ENCODE measurements at regions not wholly inside any gene's neighbourhood (a gene's known extent, or its start where the extent isn't known, plus 50 kb on each side); places are given as distances from the start of the nearest gene placed in this dataset.

DNA sequence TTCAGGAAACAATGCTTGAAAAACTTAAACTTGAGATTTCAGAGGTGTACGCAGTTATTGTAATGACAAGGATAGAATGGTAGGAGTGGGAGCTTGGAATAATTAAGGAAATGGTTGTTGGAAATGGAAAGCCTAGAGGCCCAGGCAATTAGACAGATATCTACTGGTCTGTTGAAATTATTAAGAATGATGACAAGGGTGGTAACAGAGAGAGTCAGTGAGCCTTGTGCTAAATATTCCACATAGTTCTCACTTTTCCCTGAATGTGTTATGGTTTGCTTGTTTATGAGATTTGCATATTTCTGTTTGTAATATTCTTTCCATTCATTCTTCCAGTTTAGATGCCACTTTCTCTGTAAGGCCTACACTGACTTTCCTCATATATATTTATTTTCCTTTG lies 66.0 kb upstream of the ATP2B1 start:
- Histone ChIP-seq H3K4me2 (ENCODE audit: low read depth, low read length, poor library complexity, severe bottlenecking) (no peak overlapping the region), H3K27me3 (ENCODE audit: low read length) (no peaks in the 10 kb centered on the region), H4K20me1 (ENCODE audit: low read depth, low read length) (no peaks in the 10 kb centered on the region), H3K9me3 (ENCODE audit: insufficient read depth, low read length) (no peaks in the 10 kb centered on the region), H3K4me3 (ENCODE audit: insufficient read depth, low read length, poor library complexity, severe bottlenecking) (no peak overlapping the region), H3K9me2 (replicated peaks; ENCODE audit: insufficient read depth, low read length) (no peaks in the 10 kb centered on the region), H2AFZ (ENCODE audit: low read depth, low read length, severe bottlenecking) (no peak overlapping the region), H3K9ac (ENCODE audit: low read length) (no peak overlapping the region), H3K36me3 (ENCODE audit: low read length) (no peaks in the 10 kb centered on the region), H3K79me2 (ENCODE audit: insufficient read depth, low read length) (no peaks in the 10 kb centered on the region), H3K27ac (ENCODE audit: low read depth, low read length) (no peak overlapping the region), H3F3A (ENCODE audit: insufficient read depth) (no peaks in the 10 kb centered on the region)
- TF ChIP-seq, protein P1, sequence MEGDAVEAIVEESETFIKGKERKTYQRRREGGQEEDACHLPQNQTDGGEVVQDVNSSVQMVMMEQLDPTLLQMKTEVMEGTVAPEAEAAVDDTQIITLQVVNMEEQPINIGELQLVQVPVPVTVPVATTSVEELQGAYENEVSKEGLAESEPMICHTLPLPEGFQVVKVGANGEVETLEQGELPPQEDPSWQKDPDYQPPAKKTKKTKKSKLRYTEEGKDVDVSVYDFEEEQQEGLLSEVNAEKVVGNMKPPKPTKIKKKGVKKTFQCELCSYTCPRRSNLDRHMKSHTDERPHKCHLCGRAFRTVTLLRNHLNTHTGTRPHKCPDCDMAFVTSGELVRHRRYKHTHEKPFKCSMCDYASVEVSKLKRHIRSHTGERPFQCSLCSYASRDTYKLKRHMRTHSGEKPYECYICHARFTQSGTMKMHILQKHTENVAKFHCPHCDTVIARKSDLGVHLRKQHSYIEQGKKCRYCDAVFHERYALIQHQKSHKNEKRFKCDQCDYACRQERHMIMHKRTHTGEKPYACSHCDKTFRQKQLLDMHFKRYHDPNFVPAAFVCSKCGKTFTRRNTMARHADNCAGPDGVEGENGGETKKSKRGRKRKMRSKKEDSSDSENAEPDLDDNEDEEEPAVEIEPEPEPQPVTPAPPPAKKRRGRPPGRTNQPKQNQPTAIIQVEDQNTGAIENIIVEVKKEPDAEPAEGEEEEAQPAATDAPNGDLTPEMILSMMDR (IDR thresholded peaks at IDR 0.05; ENCODE audit: insufficient read depth, low read length, poor library complexity, severe bottlenecking): no peak
- TF ChIP-seq EZH2phosphoT487 (conservative IDR thresholded peaks at IDR 0.05; ENCODE audit: low read length): no peak

DNA sequence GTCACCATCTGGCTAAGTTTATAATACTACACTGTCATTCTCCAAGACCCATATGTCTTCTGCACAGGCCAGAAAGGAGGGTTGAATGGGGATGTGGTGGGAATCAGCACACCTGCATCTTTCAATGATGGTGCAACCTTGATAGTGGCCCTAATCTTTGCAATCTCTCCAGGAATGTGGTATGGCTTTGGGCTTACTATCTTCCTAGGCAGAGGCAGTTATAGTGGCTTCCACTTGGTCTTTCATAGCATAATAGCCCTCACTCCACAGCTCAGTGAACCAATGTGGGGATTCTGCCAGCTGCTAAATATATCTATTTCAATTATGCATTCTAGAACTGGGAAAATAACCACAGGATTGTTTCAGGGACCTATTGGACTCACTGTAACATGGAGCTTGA lies 61.8 kb upstream of the ATP2B1 start:
- Histone ChIP-seq H3K9ac (ENCODE audit: low read length) (no peak overlapping the region), H2AFZ (ENCODE audit: low read depth, low read length, severe bottlenecking) (no peak overlapping the region), H3F3A (ENCODE audit: insufficient read depth) (no peaks in the 10 kb centered on the region), H3K27me3 (ENCODE audit: low read length) (no peaks in the 10 kb centered on the region), H3K36me3 (ENCODE audit: low read length) (no peaks in the 10 kb centered on the region), H3K79me2 (ENCODE audit: insufficient read depth, low read length) (no peaks in the 10 kb centered on the region), H3K9me3 (ENCODE audit: insufficient read depth, low read length) (no peaks in the 10 kb centered on the region), H4K20me1 (ENCODE audit: low read depth, low read length) (no peaks in the 10 kb centered on the region), H3K9me2 (replicated peaks; ENCODE audit: insufficient read depth, low read length) (no peaks in the 10 kb centered on the region), H3K27ac (ENCODE audit: low read depth, low read length) (no peak overlapping the region), H3K4me2 (ENCODE audit: low read depth, low read length, poor library complexity, severe bottlenecking) (no peak overlapping the region), H3K4me3 (ENCODE audit: insufficient read depth, low read length, poor library complexity, severe bottlenecking) (no peak overlapping the region)
- TF ChIP-seq, protein P1 (IDR thresholded peaks at IDR 0.05; ENCODE audit: insufficient read depth, low read length, poor library complexity, severe bottlenecking): no peak
- no peak for TF ChIP-seq EZH2phosphoT487 (conservative IDR thresholded peaks at IDR 0.05; ENCODE audit: low read length)

DNA sequence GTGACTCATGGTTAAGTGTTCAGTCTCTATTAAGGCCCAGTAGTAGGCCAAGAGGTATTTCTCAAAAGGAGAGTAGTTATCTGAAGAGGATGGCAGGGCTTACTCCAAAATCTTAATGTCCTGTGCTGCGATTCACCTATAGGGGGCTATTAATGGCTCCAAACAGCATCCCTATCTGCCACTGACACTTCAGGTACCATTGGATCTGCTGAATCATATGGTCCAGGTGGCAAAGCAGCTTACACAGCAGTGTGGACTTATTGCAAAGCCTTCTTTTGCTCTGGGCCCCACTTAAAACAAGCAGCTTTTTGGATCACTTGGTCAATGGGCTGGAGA lies 60.8 kb upstream of the ATP2B1 start:
- Histone ChIP-seq H3K4me2 (ENCODE audit: low read depth, low read length, poor library complexity, severe bottlenecking) (no peak overlapping the region), H3K27me3 (ENCODE audit: low read length) (no peaks in the 10 kb centered on the region), H3K27ac (ENCODE audit: low read depth, low read length) (no peak overlapping the region), H3K79me2 (ENCODE audit: insufficient read depth, low read length) (no peaks in the 10 kb centered on the region), H3K36me3 (ENCODE audit: low read length) (no peaks in the 10 kb centered on the region), H2AFZ (ENCODE audit: low read depth, low read length, severe bottlenecking) (no peak overlapping the region), H3K9me2 (replicated peaks; ENCODE audit: insufficient read depth, low read length) (no peaks in the 10 kb centered on the region), H3F3A (ENCODE audit: insufficient read depth) (no peaks in the 10 kb centered on the region), H3K9me3 (ENCODE audit: insufficient read depth, low read length) (no peaks in the 10 kb centered on the region), H3K4me3 (ENCODE audit: insufficient read depth, low read length, poor library complexity, severe bottlenecking) (no peak overlapping the region), H3K9ac (ENCODE audit: low read length) (no peak overlapping the region), H4K20me1 (ENCODE audit: low read depth, low read length) (no peaks in the 10 kb centered on the region)
- no peak for TF ChIP-seq EZH2phosphoT487 (conservative IDR thresholded peaks at IDR 0.05; ENCODE audit: low read length)

DNA sequence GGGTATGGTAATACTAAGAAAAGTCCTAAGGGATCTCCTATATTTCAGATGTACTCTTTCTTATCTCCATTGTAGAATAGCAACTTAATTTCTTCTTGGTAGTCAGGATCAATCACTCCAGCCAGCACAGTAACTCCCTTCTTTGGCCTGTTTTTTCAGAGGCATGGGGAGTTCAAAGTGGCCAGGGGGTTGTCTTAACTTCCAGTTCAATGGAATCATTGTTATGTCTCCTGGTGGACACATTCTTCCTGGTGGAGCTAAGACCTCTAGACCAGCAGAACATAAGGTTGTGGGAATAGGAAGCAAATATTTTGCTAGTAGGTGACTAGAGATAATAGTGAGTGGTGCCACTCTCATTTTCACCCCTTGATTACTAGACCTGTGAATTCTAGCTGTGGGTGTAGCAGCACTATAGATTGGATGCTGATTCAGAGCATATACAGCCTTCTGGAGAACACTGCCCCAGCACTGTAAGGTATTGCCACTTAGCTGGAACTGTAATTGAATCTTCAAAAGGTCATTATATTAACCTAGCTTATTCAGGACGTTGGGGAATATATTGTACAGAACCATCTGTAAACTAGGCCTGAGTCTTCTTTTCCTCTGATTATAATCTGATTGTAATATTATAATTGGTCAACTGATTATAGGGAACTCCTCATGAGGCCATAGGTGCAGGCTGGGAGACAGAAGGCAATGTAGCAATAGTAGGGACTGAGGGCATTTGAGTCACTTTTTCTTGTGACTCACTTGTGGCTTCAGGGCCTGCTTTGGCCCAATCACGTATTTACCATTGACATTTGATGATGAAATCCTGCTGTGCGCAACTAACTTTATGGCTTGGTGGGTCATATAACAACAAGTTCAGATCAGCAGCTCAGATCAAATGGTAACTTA lies 60.2 kb upstream of the ATP2B1 start:
- Histone ChIP-seq H3K9me3 (ENCODE audit: insufficient read depth, low read length) (no peaks in the 10 kb centered on the region), H3K9me2 (replicated peaks; ENCODE audit: insufficient read depth, low read length) (no peaks in the 10 kb centered on the region), H3K27me3 (ENCODE audit: low read length) (no peaks in the 10 kb centered on the region), H4K20me1 (ENCODE audit: low read depth, low read length) (no peaks in the 10 kb centered on the region), H3K4me3 (ENCODE audit: insufficient read depth, low read length, poor library complexity, severe bottlenecking) (no peak overlapping the region), H3K79me2 (ENCODE audit: insufficient read depth, low read length) (no peaks in the 10 kb centered on the region), H3K27ac (ENCODE audit: low read depth, low read length) (no peak overlapping the region), H3K9ac (ENCODE audit: low read length) (no peak overlapping the region), H2AFZ (ENCODE audit: low read depth, low read length, severe bottlenecking) (no peak overlapping the region), H3F3A (ENCODE audit: insufficient read depth) (no peaks in the 10 kb centered on the region), H3K4me2 (ENCODE audit: low read depth, low read length, poor library complexity, severe bottlenecking) (no peak overlapping the region), H3K36me3 (ENCODE audit: low read length) (no peaks in the 10 kb centered on the region)
- TF ChIP-seq EZH2phosphoT487 (conservative IDR thresholded peaks at IDR 0.05; ENCODE audit: low read length): no peak
- TF ChIP-seq, protein P1 (IDR thresholded peaks at IDR 0.05; ENCODE audit: insufficient read depth, low read length, poor library complexity, severe bottlenecking): no peak
